AG10803 (cell line): ENCODE measurements at regions not wholly inside any gene's neighbourhood (a gene's known extent, or its start where the extent isn't known, plus 50 kb on each side); places are given as distances from the start of the nearest gene placed in this dataset.

Source experiments
- DNase-seq: peaks from one replicate; pipeline ENCODE4 v3.0.0; 2010; ENCODE audit warnings: low read depth
- H3K4me3 ChIP-seq: 2 replicates; pipeline ENCODE4 v1.5.1; 2011; ENCODE audit warnings: mild to moderate bottlenecking, low read length, control low read depth
- TF ChIP-seq, protein P1 (sequence below): conservative IDR thresholded peaks from 2 replicates; pipeline ENCODE4 v1.5.1; 2011; ENCODE audit warnings: mild to moderate bottlenecking, low read length, control low read depth, inconsistent platforms

DNA sequence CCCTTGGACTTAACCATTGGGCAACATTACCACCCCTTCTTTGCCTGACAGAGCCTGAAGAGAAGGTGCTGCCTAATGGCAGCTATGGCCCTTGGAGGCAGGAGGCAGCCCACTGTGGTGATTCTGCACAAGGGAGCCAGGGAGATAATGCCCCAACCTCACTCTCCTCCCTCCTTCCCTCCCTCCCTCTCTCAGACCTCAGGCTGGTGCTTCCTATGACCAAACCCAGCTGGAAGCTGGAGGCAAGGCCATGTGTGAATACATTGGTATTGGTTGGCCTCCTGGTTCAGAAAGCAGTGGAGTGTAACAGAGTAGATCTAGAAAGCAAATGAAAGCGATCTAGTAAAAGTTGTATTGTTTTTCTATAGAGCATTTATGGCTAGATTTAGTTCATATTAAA lies 233.1 kb downstream of the CSNK2A3 start:
- H3K4me3 ChIP-seq: no peak overlapping the region
- no peak for DNase-seq
- TF ChIP-seq, protein P1, sequence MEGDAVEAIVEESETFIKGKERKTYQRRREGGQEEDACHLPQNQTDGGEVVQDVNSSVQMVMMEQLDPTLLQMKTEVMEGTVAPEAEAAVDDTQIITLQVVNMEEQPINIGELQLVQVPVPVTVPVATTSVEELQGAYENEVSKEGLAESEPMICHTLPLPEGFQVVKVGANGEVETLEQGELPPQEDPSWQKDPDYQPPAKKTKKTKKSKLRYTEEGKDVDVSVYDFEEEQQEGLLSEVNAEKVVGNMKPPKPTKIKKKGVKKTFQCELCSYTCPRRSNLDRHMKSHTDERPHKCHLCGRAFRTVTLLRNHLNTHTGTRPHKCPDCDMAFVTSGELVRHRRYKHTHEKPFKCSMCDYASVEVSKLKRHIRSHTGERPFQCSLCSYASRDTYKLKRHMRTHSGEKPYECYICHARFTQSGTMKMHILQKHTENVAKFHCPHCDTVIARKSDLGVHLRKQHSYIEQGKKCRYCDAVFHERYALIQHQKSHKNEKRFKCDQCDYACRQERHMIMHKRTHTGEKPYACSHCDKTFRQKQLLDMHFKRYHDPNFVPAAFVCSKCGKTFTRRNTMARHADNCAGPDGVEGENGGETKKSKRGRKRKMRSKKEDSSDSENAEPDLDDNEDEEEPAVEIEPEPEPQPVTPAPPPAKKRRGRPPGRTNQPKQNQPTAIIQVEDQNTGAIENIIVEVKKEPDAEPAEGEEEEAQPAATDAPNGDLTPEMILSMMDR: no peak

DNA sequence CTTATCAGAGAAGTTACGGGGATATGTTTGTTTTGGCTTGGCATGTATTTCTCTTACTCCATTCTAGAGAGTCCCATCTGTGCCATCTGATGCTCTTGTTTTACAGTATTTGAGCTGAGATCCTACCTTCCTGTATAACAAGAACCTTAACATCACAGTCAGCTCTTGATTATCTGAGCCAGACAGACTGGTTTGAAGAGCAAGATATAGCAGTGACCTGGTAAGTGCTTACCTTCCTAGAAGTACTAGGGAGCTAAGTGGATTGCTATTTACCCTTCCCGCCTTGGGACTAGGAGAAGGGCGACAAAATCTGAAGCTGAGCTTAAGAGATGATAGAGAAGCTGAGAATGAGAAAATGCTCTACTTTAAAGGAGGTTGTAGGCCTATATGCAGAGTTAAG lies 235.3 kb downstream of the CSNK2A3 start:
- no peak overlapping the region for H3K4me3 ChIP-seq
- TF ChIP-seq, protein P1: no peak
- no peak for DNase-seq

DNA sequence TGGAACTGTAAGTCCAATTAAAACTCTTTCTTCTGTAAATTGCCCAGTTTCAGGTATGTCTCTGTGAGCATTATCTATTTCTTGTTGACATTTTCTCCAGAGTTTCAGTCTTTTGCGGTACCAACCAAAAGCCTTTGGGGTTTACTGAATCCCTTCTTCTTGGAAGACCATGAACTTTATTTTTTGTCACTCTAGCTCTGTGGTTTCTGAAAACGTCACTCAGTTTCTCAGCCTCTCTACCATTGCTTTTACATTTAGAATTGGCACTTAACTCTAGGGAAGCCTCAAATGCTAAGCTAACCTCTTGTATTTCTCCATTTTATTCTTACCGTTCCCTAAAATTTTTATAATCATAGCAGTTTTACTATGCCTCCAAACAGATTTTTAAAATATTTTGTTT lies 237.6 kb downstream of the CSNK2A3 start:
- no peak for DNase-seq
- no peak overlapping the region for H3K4me3 ChIP-seq
- TF ChIP-seq, protein P1: no peak

DNA sequence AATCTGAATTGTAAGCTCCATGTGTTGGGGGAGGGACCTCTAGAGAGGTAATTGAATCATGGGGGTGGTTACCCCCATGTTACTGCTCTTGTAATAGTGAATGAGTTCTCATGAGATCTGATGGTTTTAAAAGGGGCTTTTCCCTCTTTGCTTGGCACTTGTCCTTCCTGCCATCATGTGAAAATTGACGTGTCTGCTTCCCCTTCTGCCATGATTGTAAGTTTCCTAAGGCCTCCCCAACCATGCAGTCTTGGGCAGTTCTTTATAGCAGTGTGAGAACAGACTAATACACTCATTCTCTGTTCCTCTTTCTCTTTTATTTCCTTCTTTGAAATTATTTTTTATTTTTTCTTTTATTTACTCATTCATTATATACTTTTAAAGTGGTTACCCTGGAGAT lies 239.4 kb downstream of the CSNK2A3 start:
- H3K4me3 ChIP-seq: no peak overlapping the region
- TF ChIP-seq, protein P1: no peak
- no peak for DNase-seq

DNA sequence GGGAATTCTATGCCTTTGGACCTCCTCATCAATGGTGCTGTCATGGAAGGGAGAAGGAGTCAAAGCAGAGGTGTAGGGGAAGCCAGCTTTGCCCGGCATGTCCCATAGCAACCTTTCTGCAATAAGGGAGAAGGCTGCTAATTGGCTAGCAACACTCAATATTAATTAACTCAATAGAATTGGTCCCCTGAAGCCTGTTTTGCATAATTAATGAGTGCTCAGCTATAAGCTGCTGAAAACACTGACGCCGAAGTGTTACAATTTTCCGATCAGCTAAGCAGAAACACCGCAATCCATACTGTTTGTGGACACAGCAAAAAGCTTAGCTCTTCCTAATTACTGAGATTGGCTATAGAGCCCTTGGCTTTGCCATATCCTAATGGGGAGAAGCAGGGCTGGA lies 245.0 kb downstream of the CSNK2A3 start:
- DNase-seq: no peak
- TF ChIP-seq, protein P1: no peak
- no peak overlapping the region for H3K4me3 ChIP-seq

DNA sequence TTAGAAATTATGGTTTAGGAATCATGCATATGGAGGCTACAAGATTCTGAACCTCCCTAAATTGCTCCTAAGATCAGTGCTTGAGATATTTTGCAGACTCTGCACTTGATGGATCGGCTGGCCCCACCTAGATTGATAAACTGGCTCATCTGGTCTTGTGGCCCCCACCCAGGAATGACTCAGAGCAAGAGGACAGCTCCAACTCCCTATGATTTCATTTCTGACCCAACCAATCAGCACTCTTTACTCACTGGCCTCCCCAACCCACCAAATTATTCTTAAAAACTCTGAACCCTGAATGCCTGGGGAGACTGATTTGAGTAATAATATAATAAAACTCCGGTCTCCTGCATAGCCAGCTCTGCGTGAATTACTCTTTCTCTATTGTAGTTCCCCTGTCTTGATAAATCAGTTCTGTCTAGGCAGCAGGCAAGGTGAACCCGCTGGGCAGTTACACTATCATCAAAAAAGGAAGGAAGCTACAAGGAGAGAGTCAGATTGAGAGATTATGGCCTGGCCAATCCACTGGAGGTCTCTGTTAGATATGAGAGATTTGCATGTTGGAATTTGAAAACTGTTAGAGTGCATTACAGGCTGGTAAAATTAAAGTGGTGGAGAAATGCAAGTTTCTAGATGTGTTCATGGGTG lies 245.8 kb downstream of the CSNK2A3 start:
- no peak overlapping the region for H3K4me3 ChIP-seq
- DNase-seq: no peak
- TF ChIP-seq, protein P1: no peak

DNA sequence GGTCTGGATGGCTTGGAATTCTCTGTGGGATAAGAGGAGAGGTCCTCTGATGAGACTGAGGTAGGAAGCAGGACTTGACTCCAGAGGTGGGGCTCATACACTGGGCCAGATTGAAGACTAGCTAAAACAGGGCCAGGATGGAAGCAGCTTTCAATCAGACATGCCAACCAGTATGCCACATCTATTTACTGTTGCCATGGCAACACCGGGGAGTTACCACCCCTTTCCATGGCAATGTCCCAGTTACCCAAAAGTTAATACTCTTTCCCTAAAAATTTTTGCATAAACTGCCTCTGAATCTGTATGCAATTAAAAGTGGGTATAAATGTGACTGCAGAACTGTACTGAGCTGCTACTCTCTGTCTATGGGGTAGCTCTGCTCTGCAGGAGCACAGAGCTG lies 247.5 kb upstream of the ZBED5 start:
- DNase-seq: no peak
- TF ChIP-seq, protein P1: no peak
- no peak overlapping the region for H3K4me3 ChIP-seq
